NB4 (cell line): ENCODE measurements at regions not wholly inside any gene's neighbourhood (a gene's known extent, or its start where the extent isn't known, plus 50 kb on each side); places are given as distances from the start of the nearest gene placed in this dataset.

Experiments
- MYC ChIP-seq: IDR thresholded peaks from 2 replicates; pipeline ENCODE4 v1.6.1; 2011; ENCODE audit warnings: low read depth, low read length
- POLR2A ChIP-seq: IDR thresholded peaks from 2 replicates; pipeline ENCODE4 v1.6.1; 2011; ENCODE audit warnings: mild to moderate bottlenecking; ENCODE audit not compliant: insufficient read length; ENCODE audit errors: extremely low read depth
- TF ChIP-seq, protein P1 (sequence below): IDR thresholded peaks from 2 replicates; pipeline ENCODE4 v1.6.1; 2011; ENCODE audit warnings: low read depth, low read length
- TF ChIP-seq, protein P2 (sequence below): IDR thresholded peaks from one replicate; pipeline ENCODE4 v1.5.1; 2012; ENCODE audit warnings: low read depth, low read length

DNA sequence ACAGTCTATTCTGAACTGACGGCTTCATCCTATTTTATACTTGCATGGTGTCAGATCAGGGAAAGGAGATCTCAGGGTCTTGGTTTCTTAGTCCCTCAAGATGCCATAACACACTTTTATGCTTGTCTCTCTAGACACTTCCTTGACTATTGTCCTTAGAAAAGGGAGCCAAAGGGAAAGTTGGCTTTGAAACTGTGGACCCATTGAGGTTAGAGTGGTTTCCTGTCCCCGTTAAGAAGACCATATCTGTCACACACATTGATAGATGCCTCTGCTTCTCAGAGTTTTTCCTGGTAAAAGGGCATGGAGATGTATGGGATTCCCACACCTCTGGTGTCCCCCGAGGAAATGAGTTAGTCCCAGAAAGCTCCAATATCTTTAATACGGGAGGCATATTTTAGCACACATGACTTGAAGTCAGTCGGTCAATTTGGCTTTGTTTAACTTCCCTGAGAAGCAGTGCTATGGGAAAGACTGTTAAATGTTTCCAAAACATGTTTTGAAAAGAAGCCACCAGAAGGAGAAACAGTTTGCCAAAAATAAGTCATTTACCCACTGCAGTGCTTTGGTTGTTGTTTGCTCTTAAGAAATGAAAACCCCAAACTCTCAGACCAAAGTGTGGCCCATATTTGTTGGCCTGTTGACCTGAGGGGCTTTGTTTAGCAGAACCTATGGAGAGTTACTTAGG lies 133.4 kb upstream of the CXCR4 start:
- TF ChIP-seq, protein P1, sequence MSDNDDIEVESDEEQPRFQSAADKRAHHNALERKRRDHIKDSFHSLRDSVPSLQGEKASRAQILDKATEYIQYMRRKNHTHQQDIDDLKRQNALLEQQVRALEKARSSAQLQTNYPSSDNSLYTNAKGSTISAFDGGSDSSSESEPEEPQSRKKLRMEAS, result no peak
- TF ChIP-seq POLR2A, result no peak
- TF ChIP-seq, protein P2, sequence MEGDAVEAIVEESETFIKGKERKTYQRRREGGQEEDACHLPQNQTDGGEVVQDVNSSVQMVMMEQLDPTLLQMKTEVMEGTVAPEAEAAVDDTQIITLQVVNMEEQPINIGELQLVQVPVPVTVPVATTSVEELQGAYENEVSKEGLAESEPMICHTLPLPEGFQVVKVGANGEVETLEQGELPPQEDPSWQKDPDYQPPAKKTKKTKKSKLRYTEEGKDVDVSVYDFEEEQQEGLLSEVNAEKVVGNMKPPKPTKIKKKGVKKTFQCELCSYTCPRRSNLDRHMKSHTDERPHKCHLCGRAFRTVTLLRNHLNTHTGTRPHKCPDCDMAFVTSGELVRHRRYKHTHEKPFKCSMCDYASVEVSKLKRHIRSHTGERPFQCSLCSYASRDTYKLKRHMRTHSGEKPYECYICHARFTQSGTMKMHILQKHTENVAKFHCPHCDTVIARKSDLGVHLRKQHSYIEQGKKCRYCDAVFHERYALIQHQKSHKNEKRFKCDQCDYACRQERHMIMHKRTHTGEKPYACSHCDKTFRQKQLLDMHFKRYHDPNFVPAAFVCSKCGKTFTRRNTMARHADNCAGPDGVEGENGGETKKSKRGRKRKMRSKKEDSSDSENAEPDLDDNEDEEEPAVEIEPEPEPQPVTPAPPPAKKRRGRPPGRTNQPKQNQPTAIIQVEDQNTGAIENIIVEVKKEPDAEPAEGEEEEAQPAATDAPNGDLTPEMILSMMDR, result no peak
- no peak for TF ChIP-seq MYC
